ENCODE measurements at regions not wholly inside any gene's neighbourhood (a gene's known extent, or its start where the extent isn't known, plus 50 kb on each side); places are given as distances from the start of the nearest gene placed in this dataset.

DNA sequence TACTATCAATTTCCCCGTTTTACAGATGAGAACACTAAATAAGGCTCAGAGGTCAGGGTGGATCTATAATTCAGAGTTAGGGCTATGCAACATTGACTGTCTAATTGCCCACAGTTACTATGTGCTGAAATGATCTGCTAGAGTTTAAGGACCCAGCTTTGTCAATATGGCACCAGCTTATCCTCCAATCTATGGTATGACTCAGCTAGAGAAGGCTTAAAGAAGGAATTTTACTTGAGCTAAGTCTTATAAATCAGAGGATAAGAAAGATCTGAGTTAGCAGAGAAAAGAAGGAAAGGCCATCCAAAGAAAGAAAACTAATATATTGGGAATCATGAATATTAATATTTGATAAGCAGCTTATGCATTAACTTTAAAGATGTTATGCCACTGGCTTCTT is 78.1 kb downstream of the ASB9 start:
- no peak for DNase-seq

GRCh38 chrX:15188039-15188438 is 81.8 kb downstream of the ASB9 start:
- DNase-seq = no peak

DNA sequence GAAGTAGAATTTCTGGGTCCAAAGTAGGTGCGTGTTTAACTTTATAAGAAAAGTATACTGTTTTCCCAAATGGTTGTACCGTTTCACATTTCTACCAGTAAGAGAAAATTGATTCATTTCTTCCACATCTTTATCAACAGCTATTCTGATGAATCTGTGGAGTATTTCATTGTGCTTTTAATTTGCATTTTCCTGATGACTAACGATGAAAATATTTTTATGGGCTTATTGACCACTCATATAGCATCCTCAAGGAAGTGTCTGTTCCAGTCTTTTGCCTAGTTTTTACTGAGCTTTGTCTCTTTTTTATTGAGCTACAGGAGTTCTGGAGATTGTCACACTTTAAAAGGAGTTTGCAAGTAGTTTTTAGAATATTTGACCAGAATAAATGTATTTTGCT is 92.6 kb downstream of the ASB9 start:
- DNase-seq = no peak

GRCh38 chrX:15173411-15173810 is 96.5 kb downstream of the ASB9 start:
- DNase-seq = peak in 1 of 14 donors; percentile 18

- no peak for DNase-seq
Measured at GRCh38 chrX:15170927-15171326, 99.0 kb downstream of the ASB9 start.

DNA sequence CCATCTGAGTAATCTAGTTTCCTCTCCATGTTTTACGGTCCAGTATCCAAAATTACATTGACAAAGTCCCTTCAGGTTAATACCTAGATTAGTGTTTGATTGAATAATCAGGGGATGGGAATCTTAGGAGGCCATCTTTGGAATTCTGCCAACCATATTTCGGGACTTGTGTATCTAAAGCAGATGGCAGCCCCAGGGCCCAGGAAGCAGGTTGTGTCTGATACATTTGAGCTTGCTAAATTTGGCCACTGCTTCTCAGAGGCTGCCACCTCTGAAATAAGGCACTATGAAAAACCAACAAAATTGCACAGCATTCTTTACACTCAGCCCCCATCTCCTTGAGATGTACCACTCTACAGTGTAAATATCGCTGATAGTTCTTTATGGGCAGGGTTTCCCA is 102.1 kb downstream of the ASB9 start:
- DNase-seq = peak in 1 of 14 donors; percentile 40

DNA sequence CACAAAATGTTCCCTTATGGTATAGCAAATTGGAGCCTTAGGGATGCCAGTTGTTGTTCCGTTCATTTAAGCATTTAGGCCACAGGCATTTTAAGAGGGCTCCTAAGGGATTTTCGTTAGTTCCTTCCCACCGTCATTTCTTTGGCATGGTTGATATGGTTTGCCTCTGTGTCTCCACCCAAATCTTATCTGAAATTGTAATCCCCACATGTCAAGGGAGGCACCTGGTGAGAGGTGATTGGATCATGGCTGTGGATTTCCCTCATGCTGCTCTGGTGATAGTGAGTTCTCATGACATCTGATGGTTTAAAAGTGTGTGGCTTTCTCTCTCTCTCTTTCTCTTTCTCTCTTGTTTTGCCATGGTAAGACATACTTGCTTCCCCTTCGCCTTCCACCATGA is 104.1 kb downstream of the ASB9 start:
- DNase-seq = no peak

GRCh38 chrX:15163131-15163530 is 106.8 kb downstream of the ASB9 start:
- DNase-seq = no peak

DNA sequence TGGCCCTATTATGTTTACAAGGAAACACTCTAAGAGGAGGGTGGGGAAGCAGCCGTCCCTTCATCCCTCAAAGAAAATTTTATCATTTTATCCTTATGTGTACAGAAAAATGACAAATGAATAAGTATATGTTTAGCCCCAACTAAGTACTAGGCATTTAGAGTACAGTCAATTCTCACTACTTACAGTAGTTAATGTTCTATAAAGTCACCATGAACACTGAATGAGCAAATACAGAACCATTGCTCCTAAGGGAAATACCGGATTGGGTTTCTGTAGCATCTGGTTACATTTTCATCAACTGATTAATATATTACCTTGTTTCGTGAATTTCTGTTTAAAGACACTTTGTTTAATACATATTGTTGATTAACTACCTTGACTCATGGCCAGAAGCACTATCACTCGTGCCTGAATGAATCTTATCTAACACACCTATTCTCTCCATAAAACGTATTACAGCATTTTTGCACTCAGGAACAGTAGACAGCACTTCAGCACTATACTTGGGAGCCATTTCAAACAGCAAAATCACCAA is 109.3 kb downstream of the ASB9 start:
- DNase-seq = no peak

GRCh38 chrX:15158736-15159406 is 111.0 kb downstream of the ASB9 start:
- DNase-seq = no peak

DNA sequence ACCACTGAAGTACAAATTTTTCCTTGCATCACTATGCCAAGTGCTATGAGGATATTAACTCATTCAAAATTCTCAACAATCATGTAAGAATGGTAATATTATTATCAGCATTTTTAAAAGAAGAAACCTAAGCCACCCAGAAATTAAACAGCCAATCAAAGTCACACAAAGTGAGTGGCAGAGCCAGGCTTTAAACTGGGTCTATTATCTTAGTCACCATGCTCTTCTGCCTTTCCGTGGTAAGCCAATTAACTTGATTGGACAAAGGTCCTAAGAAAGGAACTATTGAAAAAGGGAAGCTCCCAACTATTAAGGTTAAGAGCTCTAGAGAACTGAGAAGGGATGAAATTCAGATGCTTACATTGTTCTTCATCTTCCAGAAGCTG is 111.5 kb downstream of the ASB9 start:
- no peak for DNase-seq

- no peak for DNase-seq
Measured at GRCh38 chrX:15157624-15158023, 112.3 kb downstream of the ASB9 start.

GRCh38 chrX:15151267-15152186 is 118.4 kb downstream of the ASB9 start:
- no peak for DNase-seq

- no peak for DNase-seq
Measured at GRCh38 chrX:15150586-15150985, 119.3 kb downstream of the ASB9 start.

DNA sequence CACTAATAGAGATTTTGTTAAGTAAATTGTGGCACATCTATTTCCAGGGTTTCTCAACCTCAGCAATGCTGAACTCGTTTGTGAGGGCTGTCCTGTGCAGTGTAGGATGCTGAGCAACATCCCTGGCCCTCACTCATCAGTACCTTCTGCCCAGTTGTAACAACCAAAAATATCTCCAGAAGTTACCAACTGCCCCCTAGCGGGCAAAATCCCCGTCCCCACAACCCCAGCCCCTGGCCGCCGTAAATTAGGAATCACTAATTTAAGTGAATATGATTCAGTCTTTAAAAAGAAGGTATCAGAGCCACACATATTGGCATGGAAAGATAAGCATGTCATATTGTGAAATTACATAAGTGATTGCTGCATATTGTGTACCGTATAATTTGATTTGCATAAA is 123.4 kb downstream of the ASB9 start:
- DNase-seq = no peak

- DNase-seq = no peak
Measured at GRCh38 chrX:15143825-15144121, 126.1 kb downstream of the ASB9 start.

- peak in 2 of 14 donors; percentile 3 to 8 for DNase-seq
Measured at GRCh38 chrX:15143050-15143824, 126.6 kb downstream of the ASB9 start.

- DNase-seq = no peak
Measured at GRCh38 chrX:15142084-15142715, 127.7 kb downstream of the ASB9 start.

- DNase-seq = no peak
Measured at GRCh38 chrX:15136795-15137194, 133.1 kb downstream of the ASB9 start.

DNA sequence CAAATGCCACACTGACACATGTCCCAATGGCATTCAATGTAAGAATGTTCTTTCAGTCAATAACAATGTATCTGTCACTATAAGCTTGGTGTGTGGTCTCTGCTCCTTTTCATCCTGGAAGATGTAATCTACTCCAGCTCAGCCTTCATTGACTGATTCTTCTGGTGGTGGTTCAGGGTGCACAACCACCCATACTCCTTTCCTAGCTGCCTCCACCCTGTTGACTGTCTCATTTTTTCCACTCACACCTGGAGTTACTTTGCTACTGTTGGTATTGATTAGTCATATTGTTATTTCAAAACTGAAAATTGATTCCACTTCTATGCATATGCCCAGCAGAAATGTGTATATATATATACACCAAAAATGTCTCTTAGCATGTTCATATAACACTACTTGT is 140.5 kb downstream of the ASB9 start:
- no peak for DNase-seq

DNA sequence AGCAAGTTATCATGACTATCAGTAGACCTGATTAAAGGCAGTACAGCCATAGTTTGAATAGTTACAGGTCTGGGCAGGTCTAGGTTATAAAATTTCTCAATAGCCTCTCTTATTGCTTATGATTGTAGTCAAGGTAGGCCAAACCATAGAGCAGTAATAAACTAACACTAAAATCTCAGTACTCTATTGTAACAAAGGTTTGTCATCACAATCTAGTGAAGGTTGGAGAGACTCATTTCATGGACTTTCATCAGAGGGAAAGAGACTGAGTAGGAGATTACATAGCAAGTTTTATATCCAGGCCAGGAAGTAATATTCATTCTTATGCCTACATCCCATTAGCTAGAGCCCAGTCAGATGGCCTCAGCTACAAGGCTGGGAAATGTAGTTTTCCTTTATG is 141.0 kb downstream of the ASB9 start:
- no peak for DNase-seq

DNA sequence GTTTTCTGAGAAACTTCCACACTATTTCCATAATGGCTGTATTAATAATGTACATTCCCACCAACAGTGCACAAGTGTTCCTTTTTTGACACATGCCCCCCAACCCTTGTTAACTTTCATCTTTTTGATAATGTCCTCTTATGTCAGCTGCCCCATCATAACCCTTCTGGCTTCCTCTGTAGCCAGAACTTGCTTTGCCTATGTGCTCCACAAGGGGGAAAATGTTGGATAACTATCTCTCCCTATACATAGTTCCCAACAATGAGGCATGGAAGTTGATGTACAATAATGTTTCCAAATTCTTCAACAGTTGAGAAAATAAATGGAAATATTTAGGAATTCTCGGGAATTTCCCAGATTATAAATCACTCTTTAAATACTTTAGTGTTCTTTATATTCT is 142.9 kb downstream of the ASB9 start:
- DNase-seq = no peak

GRCh38 chrX:15116900-15117299 is 153.0 kb downstream of the ASB9 start:
- DNase-seq = no peak

All from C1 segment of cervical spinal cord (tissue), 14 donors.